ENCODE measurements at regions not wholly inside any gene's neighbourhood (a gene's known extent, or its start where the extent isn't known, plus 50 kb on each side); places are given as distances from the start of the nearest gene placed in this dataset.

DNA sequence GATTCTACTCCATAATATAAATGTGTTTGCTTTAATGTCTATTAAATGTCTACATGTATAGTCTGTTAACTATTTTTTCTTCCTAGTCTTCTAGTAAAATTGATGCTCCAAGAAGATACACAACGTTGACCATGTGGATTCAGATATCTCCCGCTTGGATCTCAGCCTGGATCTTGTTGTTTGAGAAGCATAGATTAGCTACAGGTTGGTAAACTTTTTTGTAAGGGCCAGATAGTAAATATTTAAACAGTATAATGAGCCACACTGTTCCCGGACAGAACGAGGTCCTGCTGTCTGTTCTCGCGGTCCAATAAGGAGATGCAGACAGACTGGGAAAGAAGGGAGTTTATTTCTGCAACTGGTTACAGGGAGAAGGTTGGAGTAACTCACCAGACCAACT, 86.2 kb upstream of the IL12B start:
- no peak for TF ChIP-seq MAX (IDR thresholded peaks at IDR 0.05)
- Histone ChIP-seq H3K9ac (ENCODE audit: low read depth in 1 of 2, low read length in 2 of 2) (no peak overlapping the region), H3K27ac (ENCODE audit: low read depth in 1 of 2, low read length in 2 of 2) (no peak overlapping the region), H3K27me3 (ENCODE audit: control insufficient read depth in 4 of 4, insufficient read depth in 4 of 4, low read length in 3 of 4) (no peaks in the 10 kb centered on the region), H3K4me1 (ENCODE audit: control insufficient read depth in 4 of 4, insufficient read depth in 4 of 4, low read length in 3 of 4) (no peaks in the 10 kb centered on the region), H3K4me3 (ENCODE audit: low read depth in 1 of 3, low read length in 3 of 3) (no peak overlapping the region), H3K9me3 (ENCODE audit: control insufficient read depth in 4 of 4, low read length in 3 of 4) (no peaks in the 10 kb centered on the region), H3K36me3 (ENCODE audit: control insufficient read depth in 4 of 4, insufficient read depth in 3 of 4, low read depth in 1 of 4, low read length in 3 of 4) (no peaks in the 10 kb centered on the region)
- 38% methylated on average over 6 of the region's 6 CpGs for WGBS
- DNase-seq (ENCODE audit: low spot score) = no peak

DNA sequence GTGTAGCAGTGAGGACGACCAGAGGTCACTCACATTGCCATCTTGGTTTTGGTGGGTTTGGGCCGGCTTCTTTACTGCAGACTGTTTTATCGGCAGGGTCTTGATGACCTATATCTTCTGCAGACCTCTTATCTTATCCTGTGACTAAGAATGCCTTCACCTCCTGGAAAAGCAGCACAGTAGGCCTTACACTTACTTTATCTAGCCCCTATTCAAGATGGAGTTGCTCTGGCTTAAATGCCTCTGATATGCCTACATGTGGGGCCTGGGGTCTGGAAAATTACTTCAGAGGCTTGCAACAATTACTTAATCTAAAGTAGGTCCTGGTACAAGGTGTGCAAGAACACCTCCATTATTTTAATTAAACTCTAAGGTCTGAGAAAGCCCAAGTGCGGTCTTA, 86.9 kb upstream of the IL12B start:
- Histone ChIP-seq H3K36me3 (ENCODE audit: control insufficient read depth in 4 of 4, insufficient read depth in 3 of 4, low read depth in 1 of 4, low read length in 3 of 4) (no peaks in the 10 kb centered on the region), H3K9ac (ENCODE audit: low read depth in 1 of 2, low read length in 2 of 2) (no peak overlapping the region), H3K27ac (ENCODE audit: low read depth in 1 of 2, low read length in 2 of 2) (no peak overlapping the region), H3K9me3 (ENCODE audit: control insufficient read depth in 4 of 4, low read length in 3 of 4) (no peaks in the 10 kb centered on the region), H3K27me3 (ENCODE audit: control insufficient read depth in 4 of 4, insufficient read depth in 4 of 4, low read length in 3 of 4) (no peaks in the 10 kb centered on the region), H3K4me3 (ENCODE audit: low read depth in 1 of 3, low read length in 3 of 3) (no peak overlapping the region), H3K4me1 (ENCODE audit: control insufficient read depth in 4 of 4, insufficient read depth in 4 of 4, low read length in 3 of 4) (no peaks in the 10 kb centered on the region)
- TF ChIP-seq RAD21 (IDR thresholded peaks at IDR 0.05) (no peak), RXRA (IDR thresholded peaks at IDR 0.05) (no peak), MAX (IDR thresholded peaks at IDR 0.05) (no peak), SP1 (IDR thresholded peaks at IDR 0.05) (no peak), FOXA2 (IDR thresholded peaks at IDR 0.05) (no peak), REST (IDR thresholded peaks at IDR 0.05) (no peak), JUND (IDR thresholded peaks at IDR 0.05) (no peak), CTCF (IDR thresholded peaks at IDR 0.05; ENCODE audit: low read depth, low read length, missing input control) (no peak), NR2F2 (IDR thresholded peaks at IDR 0.05) (no peak)
- TF ChIP-seq, protein P1, sequence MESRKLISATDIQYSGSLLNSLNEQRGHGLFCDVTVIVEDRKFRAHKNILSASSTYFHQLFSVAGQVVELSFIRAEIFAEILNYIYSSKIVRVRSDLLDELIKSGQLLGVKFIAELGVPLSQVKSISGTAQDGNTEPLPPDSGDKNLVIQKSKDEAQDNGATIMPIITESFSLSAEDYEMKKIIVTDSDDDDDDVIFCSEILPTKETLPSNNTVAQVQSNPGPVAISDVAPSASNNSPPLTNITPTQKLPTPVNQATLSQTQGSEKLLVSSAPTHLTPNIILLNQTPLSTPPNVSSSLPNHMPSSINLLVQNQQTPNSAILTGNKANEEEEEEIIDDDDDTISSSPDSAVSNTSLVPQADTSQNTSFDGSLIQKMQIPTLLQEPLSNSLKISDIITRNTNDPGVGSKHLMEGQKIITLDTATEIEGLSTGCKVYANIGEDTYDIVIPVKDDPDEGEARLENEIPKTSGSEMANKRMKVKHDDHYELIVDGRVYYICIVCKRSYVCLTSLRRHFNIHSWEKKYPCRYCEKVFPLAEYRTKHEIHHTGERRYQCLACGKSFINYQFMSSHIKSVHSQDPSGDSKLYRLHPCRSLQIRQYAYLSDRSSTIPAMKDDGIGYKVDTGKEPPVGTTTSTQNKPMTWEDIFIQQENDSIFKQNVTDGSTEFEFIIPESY (IDR thresholded peaks at IDR 0.05) = no peak
- TF ChIP-seq, protein P2, sequence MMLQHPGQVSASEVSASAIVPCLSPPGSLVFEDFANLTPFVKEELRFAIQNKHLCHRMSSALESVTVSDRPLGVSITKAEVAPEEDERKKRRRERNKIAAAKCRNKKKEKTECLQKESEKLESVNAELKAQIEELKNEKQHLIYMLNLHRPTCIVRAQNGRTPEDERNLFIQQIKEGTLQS (IDR thresholded peaks at IDR 0.05) = no peak
- WGBS = 87% methylated on average over 4 of the region's 4 CpGs
- no peak for DNase-seq (ENCODE audit: low spot score)
